ENCODE measurements at regions not wholly inside any gene's neighbourhood (a gene's known extent, or its start where the extent isn't known, plus 50 kb on each side); places are given as distances from the start of the nearest gene placed in this dataset.

- TF ChIP-seq POLR2A (IDR thresholded peaks at IDR 0.05) (no peak), CTCF (IDR thresholded peaks at IDR 0.05) (no peak)
Observed at GRCh38 chr17:14508156-14508555, 207.3 kb downstream of the HS3ST3B1 start.
